ENCODE measurements at regions not wholly inside any gene's neighbourhood (a gene's known extent, or its start where the extent isn't known, plus 50 kb on each side); places are given as distances from the start of the nearest gene placed in this dataset.
A peak's percentile ranks its signal among the peaks of the same experiment; 100 is the strongest.

GRCh38 chr21:28419811-28420210, 572.9 kb downstream of the LTN1 start:
- DNase-seq (ENCODE audit: low read depth): no peak
- no peak overlapping the region for H3K4me3 ChIP-seq (ENCODE audit: low read length)
- no peak for TF ChIP-seq CTCF (IDR thresholded peaks at IDR 0.05; ENCODE audit: insufficient read depth, low read depth, low read length, missing control alignments)

- no peak for DNase-seq (ENCODE audit: low read depth)
- TF ChIP-seq CTCF (IDR thresholded peaks at IDR 0.05; ENCODE audit: insufficient read depth, low read depth, low read length, missing control alignments): no peak
- no peak overlapping the region for H3K4me3 ChIP-seq (ENCODE audit: low read length)
Measured at GRCh38 chr21:28418726-28419514, 573.8 kb downstream of the LTN1 start.

GRCh38 chr21:28410256-28410655, 582.4 kb downstream of the LTN1 start:
- H3K4me3 ChIP-seq (ENCODE audit: low read length): no peak overlapping the region
- no peak for TF ChIP-seq CTCF (IDR thresholded peaks at IDR 0.05; ENCODE audit: insufficient read depth, low read depth, low read length, missing control alignments)
- DNase-seq (ENCODE audit: low read depth): no peak

- no peak for TF ChIP-seq CTCF (IDR thresholded peaks at IDR 0.05; ENCODE audit: insufficient read depth, low read depth, low read length, missing control alignments)
- DNase-seq (ENCODE audit: low read depth): peak; percentile 13
Measured at GRCh38 chr21:28402616-28402989, 590.1 kb downstream of the LTN1 start.

DNA sequence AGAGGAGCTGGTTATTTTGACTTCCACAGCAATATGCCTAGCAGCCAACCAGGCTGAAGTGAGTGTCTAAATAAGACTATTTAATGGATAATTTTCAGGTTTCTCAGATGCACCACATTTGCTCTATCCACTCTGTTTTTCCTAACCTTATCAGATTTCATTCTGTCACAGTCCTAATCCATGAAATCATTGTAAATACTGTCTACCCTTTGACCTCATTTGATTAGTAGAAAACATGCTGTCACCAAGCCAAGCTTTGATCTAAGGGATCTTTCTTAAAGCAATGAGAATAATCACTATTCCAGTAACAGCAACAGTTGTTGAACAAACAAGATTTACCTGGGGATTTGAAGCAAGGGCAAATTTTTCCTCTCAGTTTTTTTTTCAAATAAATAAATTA, 595.6 kb downstream of the LTN1 start:
- no peak for TF ChIP-seq CTCF (IDR thresholded peaks at IDR 0.05; ENCODE audit: insufficient read depth, low read depth, low read length, missing control alignments)

More at GRCh38 chr21:28402616-28402989, 590.1 kb downstream of the LTN1 start:
- no peak overlapping the region for H3K4me3 ChIP-seq (ENCODE audit: low read length)

GRCh38 chr21:28396421-28396820, 596.3 kb downstream of the LTN1 start:
- no peak overlapping the region for H3K4me3 ChIP-seq (ENCODE audit: low read length)
- DNase-seq (ENCODE audit: low read depth): peak; percentile 60
- TF ChIP-seq CTCF (IDR thresholded peaks at IDR 0.05; ENCODE audit: insufficient read depth, low read depth, low read length, missing control alignments): no peak

More for the DNA sequence above, 595.6 kb downstream of the LTN1 start:
- DNase-seq (ENCODE audit: low read depth): no peak
- no peak overlapping the region for H3K4me3 ChIP-seq (ENCODE audit: low read length)

DNA sequence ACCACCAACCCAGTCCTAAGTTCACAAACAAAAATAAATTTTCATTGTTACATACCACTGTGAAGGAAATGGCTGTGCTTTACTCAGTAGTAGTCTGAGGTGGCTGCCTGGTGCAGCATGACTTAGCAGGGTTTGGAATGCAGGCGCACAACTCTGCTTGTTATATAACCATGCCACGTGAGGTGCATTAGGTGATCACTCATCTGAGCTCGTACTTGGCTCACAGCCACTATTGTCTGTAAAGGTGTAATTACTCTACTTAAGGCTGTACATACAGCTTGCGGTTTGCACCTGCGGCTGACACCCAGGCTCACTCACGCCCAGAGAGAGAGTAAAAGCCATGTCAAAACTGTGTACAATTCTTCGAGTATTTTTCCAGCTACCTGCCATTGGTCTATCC, 599.4 kb downstream of the LTN1 start:
- H3K4me3 ChIP-seq (ENCODE audit: low read length): no peak overlapping the region
- DNase-seq (ENCODE audit: low read depth): peak; percentile 99
- TF ChIP-seq CTCF (IDR thresholded peaks at IDR 0.05; ENCODE audit: insufficient read depth, low read depth, low read length, missing control alignments): no peak
